HS-5 (cell line): ENCODE measurements at regions not wholly inside any gene's neighbourhood (a gene's known extent, or its start where the extent isn't known, plus 50 kb on each side); places are given as distances from the start of the nearest gene placed in this dataset.

Source experiments
- DNase-seq: peaks from one replicate; pipeline ENCODE4 v3.0.0-alpha.2; 2012; ENCODE audit warnings: low read depth

GRCh38 chr22:46090631-46091201 is 59.6 kb upstream of the PPARA start:
- no peak for DNase-seq

- no peak for DNase-seq
Measured at GRCh38 chr22:46091277-46091977, 58.9 kb upstream of the PPARA start.

GRCh38 chr22:46092011-46092410 is 58.3 kb upstream of the PPARA start:
- no peak for DNase-seq

- no peak for DNase-seq
Measured at GRCh38 chr22:46092670-46093410, 57.5 kb upstream of the PPARA start.

GRCh38 chr22:46093796-46094195 is 56.5 kb upstream of the PPARA start:
- DNase-seq = no peak

GRCh38 chr22:46094676-46095075 is 55.6 kb upstream of the PPARA start:
- no peak for DNase-seq

GRCh38 chr22:46096051-46096450 is 54.3 kb upstream of the PPARA start:
- DNase-seq = no peak

- DNase-seq = no peak
Measured at GRCh38 chr22:46096706-46097230, 53.6 kb upstream of the PPARA start.

- no peak for DNase-seq
Measured at GRCh38 chr22:46097268-46097900, 52.9 kb upstream of the PPARA start.

GRCh38 chr22:46098525-46099475 is 51.5 kb upstream of the PPARA start:
- DNase-seq = no peak

- DNase-seq = no peak
Measured at GRCh38 chr22:46099740-46100139, 50.6 kb upstream of the PPARA start.

- DNase-seq = no peak
Measured at GRCh38 chr22:46100401-46101105, 49.8 kb upstream of the PPARA start.
